Stimulated activated CD8-positive, alpha-beta memory T cell treated with anti-CD3 and anti-CD28 coated beads, Interleukin-7, amount 100 ng/mL, for 24 hours (primary cell): ENCODE measurements at regions not wholly inside any gene's neighbourhood (a gene's known extent, or its start where the extent isn't known, plus 50 kb on each side); places are given as distances from the start of the nearest gene placed in this dataset.
"Not testable (repeated sequence)": the region's sequence is repeated elsewhere in the genome, so short reads cannot be mapped to it uniquely, and the experiment has no call there.

Experiments
- DNase-seq: peaks from one replicate; pipeline ENCODE4 v3.0.0-alpha.2; 2020; ENCODE audit warnings: low read depth

GRCh38 chr2:144935191-144935590 lies 415.3 kb upstream of the ZEB2 start:
- no peak for DNase-seq

GRCh38 chr2:144931960-144932359 lies 412.0 kb upstream of the ZEB2 start:
- no peak for DNase-seq

GRCh38 chr2:144931480-144931879 lies 411.6 kb upstream of the ZEB2 start:
- no peak for DNase-seq

- DNase-seq = no peak
Observed at GRCh38 chr2:144927429-144927828, 407.5 kb upstream of the ZEB2 start.

GRCh38 chr2:144925886-144926285 lies 406.0 kb upstream of the ZEB2 start:
- no peak for DNase-seq

GRCh38 chr2:144924827-144925226 lies 404.9 kb upstream of the ZEB2 start:
- DNase-seq = no peak

- no peak for DNase-seq
Observed at GRCh38 chr2:144922519-144922918, 402.6 kb upstream of the ZEB2 start.

GRCh38 chr2:144920755-144921530 lies 401.0 kb upstream of the ZEB2 start:
- DNase-seq = no peak

GRCh38 chr2:144914622-144915318 lies 394.9 kb upstream of the ZEB2 start:
- no peak for DNase-seq

GRCh38 chr2:144914113-144914512 lies 394.2 kb upstream of the ZEB2 start:
- DNase-seq = no peak

GRCh38 chr2:144912206-144912605 lies 392.3 kb upstream of the ZEB2 start:
- DNase-seq = no peak

- DNase-seq = no peak
Observed at GRCh38 chr2:144905956-144906355, 386.0 kb upstream of the ZEB2 start.

GRCh38 chr2:144904612-144905011 lies 384.7 kb upstream of the ZEB2 start:
- no peak for DNase-seq

- DNase-seq = not testable (repeated sequence)
Observed at GRCh38 chr2:144903045-144903444, 383.1 kb upstream of the ZEB2 start.

- DNase-seq = not testable (repeated sequence)
Observed at GRCh38 chr2:144901386-144901785, 381.5 kb upstream of the ZEB2 start.

- no peak for DNase-seq
Observed at GRCh38 chr2:144896341-144896740, 376.4 kb upstream of the ZEB2 start.

GRCh38 chr2:144894612-144895599 lies 375.0 kb upstream of the ZEB2 start:
- DNase-seq = no peak

GRCh38 chr2:144893464-144893863 lies 373.5 kb upstream of the ZEB2 start:
- DNase-seq = no peak

- DNase-seq = no peak
Observed at GRCh38 chr2:144890828-144891227, 370.9 kb upstream of the ZEB2 start.

GRCh38 chr2:144889348-144889747 lies 369.4 kb upstream of the ZEB2 start:
- DNase-seq = no peak

GRCh38 chr2:144886862-144887261 lies 366.9 kb upstream of the ZEB2 start:
- DNase-seq = no peak

- DNase-seq = no peak
Observed at GRCh38 chr2:144877893-144878292, 358.0 kb upstream of the ZEB2 start.
